ENCODE measurements at regions not wholly inside any gene's neighbourhood (a gene's known extent, or its start where the extent isn't known, plus 50 kb on each side); places are given as distances from the start of the nearest gene placed in this dataset.
"Not testable (repeated sequence)": the region's sequence is repeated elsewhere in the genome, so short reads cannot be mapped to it uniquely, and the experiment has no call there.

- DNase-seq (ENCODE audit: low read depth): no peak
Observed at GRCh38 chr6:14294270-14294951, 176.8 kb downstream of the CD83 start.

GRCh38 chr6:14296698-14297097, 179.1 kb downstream of the CD83 start:
- not testable (repeated sequence) for DNase-seq (ENCODE audit: low read depth)

GRCh38 chr6:14297118-14297517, 179.5 kb downstream of the CD83 start:
- not testable (repeated sequence) for DNase-seq (ENCODE audit: low read depth)

- DNase-seq (ENCODE audit: low read depth): not testable (repeated sequence)
Observed at GRCh38 chr6:14300189-14300588, 182.6 kb downstream of the CD83 start.

DNA sequence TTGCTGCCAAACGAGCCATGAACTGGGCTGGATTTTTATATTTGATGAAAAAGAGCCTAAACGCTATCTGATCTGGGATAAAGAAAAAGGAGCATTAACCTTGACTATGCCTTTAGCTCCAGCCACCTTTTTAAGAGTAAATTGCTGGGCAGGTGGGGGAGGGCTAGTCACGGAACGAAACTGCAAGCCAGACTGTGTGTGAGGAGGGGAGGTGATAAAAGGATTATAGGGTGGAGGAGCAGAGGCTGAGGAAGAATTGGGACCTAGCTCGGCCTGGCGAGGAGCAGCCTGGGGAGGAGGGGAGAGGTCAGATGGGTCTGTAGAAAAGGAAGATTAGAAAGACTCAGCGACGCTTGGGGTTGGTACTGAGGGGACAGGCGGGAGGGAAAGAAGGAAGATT, 183.1 kb downstream of the CD83 start:
- DNase-seq (ENCODE audit: low read depth): not testable (repeated sequence)

- DNase-seq (ENCODE audit: low read depth): not testable (repeated sequence)
Observed at GRCh38 chr6:14301477-14301876, 183.9 kb downstream of the CD83 start.

- no peak for DNase-seq (ENCODE audit: low read depth)
Observed at GRCh38 chr6:14305131-14305530, 187.6 kb downstream of the CD83 start.

- DNase-seq (ENCODE audit: low read depth): no peak
Observed at GRCh38 chr6:14305624-14306023, 188.1 kb downstream of the CD83 start.

DNA sequence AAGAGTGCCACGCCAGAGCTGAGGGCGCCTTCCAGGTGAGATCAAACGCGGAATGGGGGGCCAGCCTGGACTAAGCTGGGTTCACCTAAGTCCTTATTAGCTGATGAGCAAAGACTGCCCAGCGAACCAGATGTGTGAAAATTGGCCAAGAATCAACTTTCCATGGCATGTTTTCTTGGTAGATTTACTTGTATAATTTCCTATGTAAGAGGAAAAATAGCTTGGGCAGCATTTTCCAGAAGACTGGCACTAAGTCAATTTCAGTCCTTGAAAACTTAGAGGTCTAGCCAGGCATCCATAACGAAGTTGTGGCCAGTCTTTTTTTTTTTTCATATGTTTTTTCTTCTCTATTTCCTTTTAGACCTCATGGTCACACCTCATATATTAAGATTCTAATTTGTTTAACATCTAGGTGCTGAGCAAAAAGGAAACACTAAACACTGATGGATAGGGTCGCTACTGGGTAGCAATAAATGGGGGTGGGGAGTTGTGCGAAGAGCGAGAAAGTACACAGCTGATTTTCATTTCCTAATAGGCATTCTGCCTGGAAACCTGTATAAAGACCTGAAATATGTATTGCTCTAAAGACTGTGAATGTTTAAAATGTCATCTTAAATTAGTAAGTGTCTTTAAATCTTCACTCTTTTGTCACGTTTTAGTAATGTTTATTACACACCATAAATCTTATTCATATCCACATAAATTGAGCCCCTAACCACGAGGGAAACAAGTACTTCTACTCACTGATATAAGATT, 188.8 kb downstream of the CD83 start:
- no peak for DNase-seq (ENCODE audit: low read depth)

DNA sequence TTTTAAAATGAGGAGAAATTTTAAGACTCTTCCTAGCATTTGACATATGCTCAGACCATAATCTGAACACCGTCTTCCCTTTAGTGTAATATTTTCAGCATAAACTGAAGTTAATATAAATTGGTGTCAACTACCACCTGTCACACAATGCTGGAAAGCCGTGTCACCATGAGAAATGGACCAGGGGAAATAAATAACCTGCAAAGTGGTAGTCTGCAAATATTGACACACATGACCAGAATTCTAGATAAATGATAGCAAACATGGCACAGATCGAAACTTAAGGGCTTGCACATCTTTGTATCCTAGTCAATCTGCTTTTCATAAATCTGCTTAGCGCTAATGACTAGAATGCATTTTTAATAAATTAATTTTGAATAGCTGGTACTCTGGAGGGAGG, 191.9 kb downstream of the CD83 start:
- no peak for DNase-seq (ENCODE audit: low read depth)

- no peak for DNase-seq (ENCODE audit: low read depth)
Observed at GRCh38 chr6:14309951-14310445, 192.4 kb downstream of the CD83 start.

DNA sequence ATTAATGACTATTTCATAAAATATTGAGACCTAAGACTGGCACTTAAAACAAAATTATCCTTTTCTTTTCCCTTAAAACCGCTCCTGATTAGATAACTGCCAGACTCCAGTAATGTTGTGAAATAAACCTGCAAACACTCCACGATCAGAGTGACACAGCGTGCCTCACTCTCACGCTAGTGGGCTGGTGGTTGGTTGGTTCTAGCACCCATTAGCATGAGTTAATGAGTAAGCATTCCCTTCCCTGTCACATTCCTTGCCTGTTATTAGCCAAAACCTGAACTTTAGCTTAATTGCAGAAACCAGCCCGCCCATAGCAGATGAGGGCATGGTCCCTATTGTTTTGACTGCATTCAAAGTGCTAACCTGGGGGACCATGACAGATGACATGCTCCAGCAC, 193.4 kb downstream of the CD83 start:
- no peak for DNase-seq (ENCODE audit: low read depth)

DNA sequence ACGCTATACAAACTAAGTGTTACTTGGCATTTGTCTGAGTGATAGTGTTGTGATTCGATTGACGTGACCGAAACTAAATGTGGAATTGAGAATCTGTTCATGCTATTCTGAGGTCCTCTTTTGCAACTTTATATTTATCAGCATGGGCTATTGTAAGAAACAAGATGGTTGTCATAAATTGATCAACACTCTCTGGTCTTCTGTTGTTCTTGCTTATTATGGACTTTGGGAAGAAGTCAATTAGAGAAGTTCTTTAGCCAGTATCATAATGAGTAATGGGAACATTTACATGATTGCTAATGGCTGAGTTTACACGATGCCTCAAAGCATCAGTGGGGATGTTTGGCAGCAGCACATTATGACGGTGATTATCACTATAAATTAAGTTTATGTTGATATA, 195.0 kb downstream of the CD83 start:
- no peak for DNase-seq (ENCODE audit: low read depth)

- DNase-seq (ENCODE audit: low read depth): no peak
Observed at GRCh38 chr6:14313248-14313647, 195.7 kb downstream of the CD83 start.

DNA sequence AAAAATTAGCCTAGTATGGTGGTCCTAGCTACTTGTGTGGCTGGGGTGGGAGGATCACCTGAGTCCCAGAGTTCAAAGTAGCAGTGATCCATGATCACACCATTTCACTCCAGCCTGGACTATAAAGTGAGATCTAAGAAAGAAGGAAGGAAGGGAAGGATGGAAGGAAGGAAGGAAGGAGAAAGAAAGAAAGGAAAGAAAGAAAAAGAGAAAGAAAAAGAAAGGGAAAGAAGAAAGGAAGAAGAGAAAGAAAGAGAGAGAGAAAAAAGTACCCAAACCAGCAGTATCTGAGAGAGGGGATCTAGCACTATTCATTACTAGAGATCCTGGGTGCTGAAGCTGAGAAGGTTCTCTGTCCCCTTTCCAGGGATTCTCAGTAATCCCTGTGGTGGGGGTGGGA, 197.8 kb downstream of the CD83 start:
- no peak for DNase-seq (ENCODE audit: low read depth)

- no peak for DNase-seq (ENCODE audit: low read depth)
Observed at GRCh38 chr6:14316651-14317386, 199.2 kb downstream of the CD83 start.

GRCh38 chr6:14317387-14317970, 199.9 kb downstream of the CD83 start:
- DNase-seq (ENCODE audit: low read depth): no peak

GRCh38 chr6:14320332-14320731, 202.8 kb downstream of the CD83 start:
- DNase-seq (ENCODE audit: low read depth): no peak

GRCh38 chr6:14321992-14322772, 204.6 kb downstream of the CD83 start:
- no peak for DNase-seq (ENCODE audit: low read depth)

GRCh38 chr6:14322841-14323240, 205.3 kb downstream of the CD83 start:
- no peak for DNase-seq (ENCODE audit: low read depth)

- no peak for DNase-seq (ENCODE audit: low read depth)
Observed at GRCh38 chr6:14326774-14327173, 209.2 kb downstream of the CD83 start.

GRCh38 chr6:14328163-14328562, 210.6 kb downstream of the CD83 start:
- DNase-seq (ENCODE audit: low read depth): no peak

Measured in GM04503 (cell line).